Endodermal cell (in vitro differentiated cells): ENCODE measurements at regions not wholly inside any gene's neighbourhood (a gene's known extent, or its start where the extent isn't known, plus 50 kb on each side); places are given as distances from the start of the nearest gene placed in this dataset.

ENCODE experiments used
- DNase-seq: peaks from one replicate; pipeline ENCODE4 v3.0.0-alpha.2; 2017
- H3K27ac ChIP-seq: 2 replicates; pipeline ENCODE4 v1.5.1; 2013; ENCODE audit warnings: mild to moderate bottlenecking, low read depth, low read length, moderate library complexity
- H3K27me3 ChIP-seq: 2 replicates; pipeline ENCODE4 v1.6.1; 2013; ENCODE audit warnings: mild to moderate bottlenecking, low read length, moderate library complexity; ENCODE audit not compliant: insufficient read depth, control insufficient read depth, poor library complexity, severe bottlenecking
- H3K36me3 ChIP-seq: 2 replicates; pipeline ENCODE4 v1.7.0; 2013; ENCODE audit warnings: mild to moderate bottlenecking, low read length, moderate library complexity; ENCODE audit not compliant: control insufficient read depth, insufficient read depth
- H3K4me1 ChIP-seq: one replicate; pipeline ENCODE4 v1.7.0; 2013; ENCODE audit warnings: low read length; ENCODE audit not compliant: control insufficient read depth, insufficient read depth
- H3K4me3 ChIP-seq: 2 replicates; pipeline ENCODE4 v1.5.1; 2013; ENCODE audit warnings: mild to moderate bottlenecking, low read length, moderate library complexity
- H3K9ac ChIP-seq: 2 replicates; pipeline ENCODE4 v1.6.1; 2013; ENCODE audit warnings: mild to moderate bottlenecking, low read length, moderate library complexity; ENCODE audit not compliant: poor library complexity, severe bottlenecking; ENCODE audit errors: extremely low read depth
- H3K9me3 ChIP-seq: 2 replicates; pipeline ENCODE4 v1.6.1; 2013; ENCODE audit warnings: mild to moderate bottlenecking, low read length, moderate library complexity; ENCODE audit not compliant: control insufficient read depth
- H3K27ac Mint-ChIP-seq: 2 replicates; pipeline ENCODE4 v1.8.0; 2020; ENCODE audit warnings: mixed read lengths
- H3K27me3 Mint-ChIP-seq: 2 replicates; pipeline ENCODE4 v1.8.0; 2021; ENCODE audit warnings: mild to moderate bottlenecking, mixed read lengths; ENCODE audit not compliant: insufficient read depth
- H3K36me3 Mint-ChIP-seq: 2 replicates; pipeline ENCODE4 v1.8.0; 2020; ENCODE audit warnings: low read depth, mixed read lengths
- H3K4me1 Mint-ChIP-seq: 2 replicates; pipeline ENCODE4 v1.8.0; 2020; ENCODE audit warnings: mixed read lengths
- H3K4me3 Mint-ChIP-seq: 2 replicates; pipeline ENCODE4 v1.8.0; 2020; ENCODE audit warnings: mild to moderate bottlenecking, moderate library complexity, mixed read lengths
- H3K9me3 Mint-ChIP-seq: 2 replicates; pipeline ENCODE4 v1.8.0; 2020; ENCODE audit warnings: mild to moderate bottlenecking, mixed read lengths
- CTCF ChIP-seq: fragments of 200-600 bp; sonication (generic); conservative IDR thresholded peaks from 2 replicates; pipeline ENCODE4 v1.5.0; 2021; ENCODE audit warnings: antibody characterized with exemption, mild to moderate bottlenecking
- WGBS, 2 experiments: methylation state at CpG; one replicate each; pipeline versions ENCODE4 v1.1.5 to v1.1.7; 2013; ENCODE audit warnings: missing lambda C conversion rate in 2 of 2, mixed read lengths in 1 of 2; ENCODE audit not compliant: insufficient coverage in 1 of 2, insufficient read length in 1 of 2; 5-methylcytosine and 5-hydroxymethylcytosine counted together

GRCh38 chr12:97941686-97942354 is 479.2 kb downstream of the RMST start:
- Mint-ChIP-seq H3K27me3 (no peaks in the 10 kb centered on the region), H3K9me3 (peaks cover 9% of the 10 kb centered on the region), H3K27ac (no peak overlapping the region), H3K36me3 (peaks cover under 1% of the 10 kb centered on the region), H3K4me3 (no peak overlapping the region), H3K4me1 (peaks cover 2% of the 10 kb centered on the region)
- Histone ChIP-seq H3K9ac (no peak overlapping the region), H3K4me1 (peaks cover 3% of the 10 kb centered on the region), H3K9me3 (peaks cover 24% of the 10 kb centered on the region), H3K27ac (no peak overlapping the region), H3K36me3 (no peaks in the 10 kb centered on the region), H3K27me3 (no peaks in the 10 kb centered on the region), H3K4me3 (no peak overlapping the region)
- DNase-seq = no peak
- WGBS, 2 experiments = 92 to 100% methylated on average over 1 to 3 of the region's 3 CpGs
- no peak for TF ChIP-seq CTCF

- 83 to 95% methylated on average over 1 of the region's 1 CpG for WGBS, 2 experiments
- Histone ChIP-seq H3K4me3 (no peak overlapping the region), H3K9me3 (peaks cover 39% of the 10 kb centered on the region), H3K36me3 (no peaks in the 10 kb centered on the region), H3K27me3 (no peaks in the 10 kb centered on the region), H3K27ac (no peak overlapping the region), H3K4me1 (no peaks in the 10 kb centered on the region), H3K9ac (no peak overlapping the region)
- Mint-ChIP-seq H3K4me1 (peaks cover 2% of the 10 kb centered on the region), H3K27ac (no peak overlapping the region), H3K9me3 (peaks cover 24% of the 10 kb centered on the region), H3K27me3 (no peaks in the 10 kb centered on the region), H3K36me3 (peaks cover 12% of the 10 kb centered on the region), H3K4me3 (no peak overlapping the region)
- peak; percentile 63 for TF ChIP-seq CTCF
- DNase-seq = no peak
Measured at GRCh38 chr12:97943359-97943758, 480.8 kb downstream of the RMST start.

- no peaks in the 10 kb centered on the region for H3K36me3 ChIP-seq
- DNase-seq = no peak
- peaks cover 36% of the 10 kb centered on the region for H3K9me3 Mint-ChIP-seq
- peaks cover 2% of the 10 kb centered on the region for H3K4me1 Mint-ChIP-seq
- no peak for TF ChIP-seq CTCF
- WGBS, 2 experiments = 89 to 100% methylated on average over 1 to 2 of the region's 2 CpGs
- peaks cover 42% of the 10 kb centered on the region for H3K9me3 ChIP-seq
- H3K4me3 ChIP-seq = no peak overlapping the region
- no peak overlapping the region for H3K9ac ChIP-seq
- H3K4me1 ChIP-seq = no peaks in the 10 kb centered on the region
- H3K27me3 Mint-ChIP-seq = no peaks in the 10 kb centered on the region
- no peak overlapping the region for H3K27ac Mint-ChIP-seq
- peaks cover 13% of the 10 kb centered on the region for H3K36me3 Mint-ChIP-seq
- H3K27me3 ChIP-seq = no peaks in the 10 kb centered on the region
- H3K4me3 Mint-ChIP-seq = no peak overlapping the region
- no peak overlapping the region for H3K27ac ChIP-seq
Measured at GRCh38 chr12:97944576-97944975, 482.0 kb downstream of the RMST start.
